Loucy (cell line): ENCODE measurements at regions not wholly inside any gene's neighbourhood (a gene's known extent, or its start where the extent isn't known, plus 50 kb on each side); places are given as distances from the start of the nearest gene placed in this dataset.

Experiments
- EZH2phosphoT487 ChIP-seq: fragments of 200-600 bp; IDR thresholded peaks from 2 replicates; pipeline ENCODE4 v1.6.1; 2018; ENCODE audit warnings: antibody characterized with exemption, mild to moderate bottlenecking, moderate library complexity, borderline replicate concordance
- TF ChIP-seq, protein P1 (sequence below): fragments of 200-600 bp; sonication (generic); conservative IDR thresholded peaks from 2 replicates; pipeline ENCODE4 v1.5.1; 2014; ENCODE audit warnings: mild to moderate bottlenecking, antibody characterized with exemption, low read length

DNA sequence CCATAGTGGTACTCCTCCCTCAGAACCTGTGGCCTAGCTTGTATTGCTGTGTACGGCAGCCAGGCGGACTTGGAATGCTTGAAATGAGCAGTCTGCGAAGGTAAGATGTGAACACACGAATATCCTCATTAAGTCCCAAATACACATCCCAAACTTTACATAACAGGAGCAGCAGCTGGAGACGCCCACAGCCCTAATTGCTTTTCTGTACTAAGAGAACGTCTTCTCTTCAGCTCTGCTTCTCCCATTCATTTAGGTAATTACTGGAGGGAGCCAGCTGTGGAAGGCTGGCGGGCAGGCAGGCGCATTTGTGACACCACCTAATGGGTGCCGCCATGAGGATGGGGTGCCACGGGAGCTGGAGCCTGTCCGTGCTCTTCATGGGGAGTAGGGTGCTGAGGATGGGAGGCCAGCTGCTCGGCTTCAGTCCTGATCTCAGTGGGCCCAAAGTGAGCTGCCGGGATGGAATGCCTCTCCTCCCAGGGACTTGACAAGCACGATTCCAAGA is 66.6 kb upstream of the POU3F1 start:
- TF ChIP-seq, protein P1, sequence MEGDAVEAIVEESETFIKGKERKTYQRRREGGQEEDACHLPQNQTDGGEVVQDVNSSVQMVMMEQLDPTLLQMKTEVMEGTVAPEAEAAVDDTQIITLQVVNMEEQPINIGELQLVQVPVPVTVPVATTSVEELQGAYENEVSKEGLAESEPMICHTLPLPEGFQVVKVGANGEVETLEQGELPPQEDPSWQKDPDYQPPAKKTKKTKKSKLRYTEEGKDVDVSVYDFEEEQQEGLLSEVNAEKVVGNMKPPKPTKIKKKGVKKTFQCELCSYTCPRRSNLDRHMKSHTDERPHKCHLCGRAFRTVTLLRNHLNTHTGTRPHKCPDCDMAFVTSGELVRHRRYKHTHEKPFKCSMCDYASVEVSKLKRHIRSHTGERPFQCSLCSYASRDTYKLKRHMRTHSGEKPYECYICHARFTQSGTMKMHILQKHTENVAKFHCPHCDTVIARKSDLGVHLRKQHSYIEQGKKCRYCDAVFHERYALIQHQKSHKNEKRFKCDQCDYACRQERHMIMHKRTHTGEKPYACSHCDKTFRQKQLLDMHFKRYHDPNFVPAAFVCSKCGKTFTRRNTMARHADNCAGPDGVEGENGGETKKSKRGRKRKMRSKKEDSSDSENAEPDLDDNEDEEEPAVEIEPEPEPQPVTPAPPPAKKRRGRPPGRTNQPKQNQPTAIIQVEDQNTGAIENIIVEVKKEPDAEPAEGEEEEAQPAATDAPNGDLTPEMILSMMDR = no peak
- no peak for TF ChIP-seq EZH2phosphoT487
